ENCODE measurements at regions not wholly inside any gene's neighbourhood (a gene's known extent, or its start where the extent isn't known, plus 50 kb on each side); places are given as distances from the start of the nearest gene placed in this dataset.

- POLR2A ChIA-PET = no interaction called here
- peaks cover 11% of the 10 kb centered on the region for H3K4me1 Mint-ChIP-seq (ENCODE audit: low read depth, unreplicated experiment)
- H3K36me3 ChIP-seq (ENCODE audit: control insufficient read depth, insufficient read depth, low read length) = no peaks in the 10 kb centered on the region
- no TSS peak for BruUV-seq (replicated peaks)
- no peaks in the 10 kb centered on the region for H3K36me3 Mint-ChIP-seq (ENCODE audit: insufficient read depth, unreplicated experiment)
- no peaks in the 10 kb centered on the region for H3K4me1 ChIP-seq
- no peak overlapping the region for H3K27ac Mint-ChIP-seq (ENCODE audit: unreplicated experiment)
- peaks cover 15% of the 10 kb centered on the region for H3K9me3 Mint-ChIP-seq (ENCODE audit: unreplicated experiment)
- H3K9me3 ChIP-seq = no peaks in the 10 kb centered on the region; the same call in 1 of the 2 replicates
- CTCF ChIA-PET = no interaction called here
- TF ChIP-seq CTCF (IDR thresholded peaks at IDR 0.05; ENCODE audit: insufficient read depth in 1 of 2, low read depth in 1 of 2, low read length in 1 of 2, severe bottlenecking in 1 of 2, unreplicated experiment in 1 of 2) = no peak
- H3K27me3 ChIP-seq (replicated peaks; ENCODE audit: control insufficient read depth, insufficient read depth, low read length) = no peaks in the 10 kb centered on the region
- intact Hi-C loops (cut with micrococcal nuclease; ENCODE audit: unreplicated experiment) = no loop called here
- no peaks in the 10 kb centered on the region for H3K27me3 Mint-ChIP-seq (ENCODE audit: insufficient read depth, unreplicated experiment)
- no peak for DNase-seq
- H3K4me3 Mint-ChIP-seq (ENCODE audit: unreplicated experiment) = no peak overlapping the region
- no peak overlapping the region for H3K4me3 ChIP-seq (ENCODE audit: low read depth, low read length)
These were observed 194.3 kb upstream of the S1PR3 start for GRCh38 chr9:88796947-88797346.

- ChIA-PET POLR2A (no interaction called here), CTCF (no interaction called here)
- Histone ChIP-seq H3K4me1 (no peaks in the 10 kb centered on the region), H3K9me3 (no peaks in the 10 kb centered on the region; the same call in 1 of the 2 replicates), H3K36me3 (ENCODE audit: control insufficient read depth, insufficient read depth, low read length) (no peaks in the 10 kb centered on the region), H3K27me3 (replicated peaks; ENCODE audit: control insufficient read depth, insufficient read depth, low read length) (no peaks in the 10 kb centered on the region), H3K4me3 (ENCODE audit: low read depth, low read length) (no peak overlapping the region)
- no peak for DNase-seq
- H3K36me3 Mint-ChIP-seq (ENCODE audit: insufficient read depth, unreplicated experiment) = no peaks in the 10 kb centered on the region
- no peaks in the 10 kb centered on the region for H3K27me3 Mint-ChIP-seq (ENCODE audit: insufficient read depth, unreplicated experiment)
- peaks cover 11% of the 10 kb centered on the region for H3K4me1 Mint-ChIP-seq (ENCODE audit: low read depth, unreplicated experiment)
- H3K9me3 Mint-ChIP-seq (ENCODE audit: unreplicated experiment) = peaks cover 15% of the 10 kb centered on the region
- intact Hi-C loops (cut with micrococcal nuclease; ENCODE audit: unreplicated experiment) = no loop called here
- no peak for TF ChIP-seq CTCF (IDR thresholded peaks at IDR 0.05; ENCODE audit: insufficient read depth in 1 of 2, low read depth in 1 of 2, low read length in 1 of 2, severe bottlenecking in 1 of 2, unreplicated experiment in 1 of 2)
- H3K27ac Mint-ChIP-seq (ENCODE audit: unreplicated experiment) = no peak overlapping the region
- BruUV-seq (replicated peaks) = no TSS peak
- no peak overlapping the region for H3K4me3 Mint-ChIP-seq (ENCODE audit: unreplicated experiment)
These were observed 192.8 kb upstream of the S1PR3 start for GRCh38 chr9:88798476-88798875.

GRCh38 chr9:88799541-88800328 lies 191.5 kb upstream of the S1PR3 start:
- Mint-ChIP-seq H3K4me1 (ENCODE audit: low read depth, unreplicated experiment) (peaks cover 11% of the 10 kb centered on the region), H3K36me3 (ENCODE audit: insufficient read depth, unreplicated experiment) (no peaks in the 10 kb centered on the region), H3K9me3 (ENCODE audit: unreplicated experiment) (peaks cover 15% of the 10 kb centered on the region), H3K27me3 (ENCODE audit: insufficient read depth, unreplicated experiment) (no peaks in the 10 kb centered on the region), H3K4me3 (ENCODE audit: unreplicated experiment) (no peak overlapping the region), H3K27ac (ENCODE audit: unreplicated experiment) (no peak overlapping the region)
- BruUV-seq (replicated peaks) = no TSS peak
- DNase-seq = no peak
- Histone ChIP-seq H3K27me3 (replicated peaks; ENCODE audit: control insufficient read depth, insufficient read depth, low read length) (no peaks in the 10 kb centered on the region), H3K4me3 (ENCODE audit: low read depth, low read length) (no peak overlapping the region), H3K9me3 (no peaks in the 10 kb centered on the region; the same call in 1 of the 2 replicates), H3K36me3 (ENCODE audit: control insufficient read depth, insufficient read depth, low read length) (no peaks in the 10 kb centered on the region), H3K4me1 (no peaks in the 10 kb centered on the region)
- POLR2A ChIA-PET = no interaction called here
- TF ChIP-seq CTCF (IDR thresholded peaks at IDR 0.05; ENCODE audit: insufficient read depth in 1 of 2, low read depth in 1 of 2, low read length in 1 of 2, severe bottlenecking in 1 of 2, unreplicated experiment in 1 of 2) = no peak
- CTCF ChIA-PET = no interaction called here
- intact Hi-C loops (cut with micrococcal nuclease; ENCODE audit: unreplicated experiment) = no loop called here

Data from Caco-2 (cell line).